Right lobe of liver (tissue), 6 donors: ENCODE measurements at regions not wholly inside any gene's neighbourhood (a gene's known extent, or its start where the extent isn't known, plus 50 kb on each side); places are given as distances from the start of the nearest gene placed in this dataset.

Source experiments
- ATAC-seq, 4 donors: fragments of 200-7000 bp; cut with Tn5 transposase; one replicate each; pipeline ENCODE4 v1.9.1; 2020; ENCODE audit warnings: mild to moderate bottlenecking in 4 of 4, moderate library complexity in 4 of 4
- DNase-seq, 3 donors: peaks; one replicate each; pipeline ENCODE4 v3.0.0-alpha.2; 2020
- H3K27ac ChIP-seq, 3 donors: fragments of 200-600 bp; one replicate each; pipeline ENCODE4 v1.8.0; 2022
- H3K27me3 ChIP-seq, 2 donors: fragments of 200-600 bp; one replicate each; pipeline ENCODE4 v1.8.0; 2022
- H3K36me3 ChIP-seq, 4 donors: fragments of 200-600 bp; sonication (generic) in 1 of 4; one replicate each; pipeline versions ENCODE4 v1.5.1 to v1.8.0; 2017 to 2022; ENCODE audit warnings: control low read depth in 1 of 4
- H3K4me1 ChIP-seq, 4 donors: fragments of 200-600 bp; sonication (generic) in 1 of 4; one replicate each; pipeline versions ENCODE4 v1.5.1 to v1.8.0; 2017 to 2022; ENCODE audit warnings: control low read depth in 1 of 4
- H3K4me3 ChIP-seq, 3 donors: fragments of 200-600 bp; one replicate each; pipeline ENCODE4 v1.8.0; 2022
- H3K9me3 ChIP-seq, 4 donors: fragments of 200-600 bp; sonication (generic) in 1 of 4; one replicate each; pipeline versions ENCODE4 v1.5.1 to v1.8.0; 2017 to 2022; ENCODE audit warnings: control low read depth in 1 of 4
- CTCF ChIP-seq, 4 donors: fragments of 200-600 bp in 3 of 4; fragments of 450-650 bp in 1 of 4; IDR thresholded peaks; one replicate each; pipeline versions ENCODE4 v1.5.1 to v1.8.0; 2016 to 2022; ENCODE audit warnings: antibody characterized with exemption in 4 of 4, mild to moderate bottlenecking in 2 of 4
- POLR2A ChIP-seq: fragments of 450-650 bp; IDR thresholded peaks from one replicate; pipeline ENCODE4 v1.6.1; 2017; ENCODE audit warnings: antibody characterized with exemption, mild to moderate bottlenecking
- WGBS: methylation state at CpG from one replicate; pipeline ENCODE4 v1.1.6; 2018; ENCODE audit warnings: low coverage, low lambda C conversion rate; ENCODE audit not compliant: insufficient coverage; ENCODE audit errors: missing lambda C conversion rate; 5-methylcytosine and 5-hydroxymethylcytosine counted together
- intact Hi-C, 2 donors: fragments of 100-400 bp; cut with DNase I; formaldehyde crosslinking; loops; one replicate each; pipeline versions ENCODE4 v1.11.2 to v1.14.1; 2022
- donor health status: DM: no; HTN: yes; CAD: no.
- donor health status: DM: no; HTN: no; CAD: no.
- donor health status: DM: no; HTN: no; CAD: no.
- donor health status: DM: no; HTN: yes; CAD: no.
- donor health status: DM: no; HTN: yes; CAD: no.

- Histone ChIP-seq H3K4me3 (no peak overlapping the region), H3K9me3 (no peaks in the 10 kb centered on the region), H3K36me3 (no peaks in the 10 kb centered on the region), H3K27ac (no peak overlapping the region), H3K4me1 (no peaks in the 10 kb centered on the region), H3K27me3 (no peaks in the 10 kb centered on the region)
- no peak for DNase-seq
- intact Hi-C loops: no loop called here
- no peak for ATAC-seq
- TF ChIP-seq CTCF (IDR thresholded peaks at IDR 0.05) (no peak), POLR2A (no peak)
These were observed 207.3 kb downstream of the NECTIN3 start for GRCh38 chr3:111278959-111279358.

- DNase-seq (no peak), ATAC-seq (no peak)
- no peaks in the 10 kb centered on the region for H3K27me3 ChIP-seq
- no peak overlapping the region for H3K27ac ChIP-seq
- H3K4me3 ChIP-seq: no peak overlapping the region
- intact Hi-C loops: no loop called here
- no peak for TF ChIP-seq CTCF (IDR thresholded peaks at IDR 0.05)
- no peak for TF ChIP-seq POLR2A
- 52% methylated on average over 6 of the region's 6 CpGs for WGBS
- H3K4me1 ChIP-seq: no peaks in the 10 kb centered on the region
- H3K36me3 ChIP-seq: no peaks in the 10 kb centered on the region
- no peaks in the 10 kb centered on the region for H3K9me3 ChIP-seq
These were observed 210.4 kb downstream of the NECTIN3 start for GRCh38 chr3:111282024-111282423.

GRCh38 chr3:111283165-111283564, 211.5 kb downstream of the NECTIN3 start:
- no peak for DNase-seq
- H3K4me1 ChIP-seq: no peaks in the 10 kb centered on the region
- no peak for ATAC-seq
- no peaks in the 10 kb centered on the region for H3K36me3 ChIP-seq
- intact Hi-C loops: no loop called here
- H3K27me3 ChIP-seq: no peaks in the 10 kb centered on the region
- H3K4me3 ChIP-seq: no peak overlapping the region
- no peaks in the 10 kb centered on the region for H3K9me3 ChIP-seq
- 68% methylated on average over 4 of the region's 4 CpGs for WGBS
- H3K27ac ChIP-seq: no peak overlapping the region
- no peak for TF ChIP-seq POLR2A
- no peak for TF ChIP-seq CTCF (IDR thresholded peaks at IDR 0.05)

- no peak for ATAC-seq
- no peaks in the 10 kb centered on the region for H3K4me1 ChIP-seq
- 87% methylated on average over 4 of the region's 4 CpGs for WGBS
These were observed 213.0 kb downstream of the NECTIN3 start for GRCh38 chr3:111284503-111285183.

More at GRCh38 chr3:111284503-111285183, 213.0 kb downstream of the NECTIN3 start:
- DNase-seq: no peak
- TF ChIP-seq CTCF (IDR thresholded peaks at IDR 0.05) (no peak), POLR2A (no peak)
- intact Hi-C loops: no loop called here
- no peaks in the 10 kb centered on the region for H3K36me3 ChIP-seq
- H3K4me3 ChIP-seq: no peak overlapping the region
- no peaks in the 10 kb centered on the region for H3K27me3 ChIP-seq
- no peak overlapping the region for H3K27ac ChIP-seq
- no peaks in the 10 kb centered on the region for H3K9me3 ChIP-seq
